GM12891 (cell line): ENCODE measurements at regions not wholly inside any gene's neighbourhood (a gene's known extent, or its start where the extent isn't known, plus 50 kb on each side); places are given as distances from the start of the nearest gene placed in this dataset.

Experiments used
- DNase-seq: peaks from one replicate; pipeline ENCODE4 v3.0.0; 2011; ENCODE audit warnings: low spot score; ENCODE audit not compliant: insufficient read length
- FAIRE-seq: peaks from 2 replicates; lab custom pipeline; 2011; peaks lifted over from hg19 to GRCh38; lab: Jason Lieb, UNC
- PAX5 ChIP-seq: IDR thresholded peaks from 2 replicates; pipeline ENCODE4 v1.6.1; 2011; ENCODE audit warnings: low read length, moderate library complexity, mild to moderate bottlenecking; ENCODE audit not compliant: insufficient read depth, severe bottlenecking
- POLR2A ChIP-seq: IDR thresholded peaks from 2 replicates; pipeline ENCODE4 v1.6.1; 2011; ENCODE audit warnings: low read depth, low read length, control low read depth
- POLR2AphosphoS5 ChIP-seq: IDR thresholded peaks from 2 replicates; pipeline ENCODE4 v1.6.1; 2011; ENCODE audit warnings: low read depth, low read length, control low read depth
- POU2F2 ChIP-seq: IDR thresholded peaks from 2 replicates; pipeline ENCODE4 v1.6.1; 2011; ENCODE audit warnings: low read depth, mild to moderate bottlenecking, control low read depth, low read length, moderate library complexity
- SPI1 ChIP-seq: IDR thresholded peaks from 2 replicates; pipeline ENCODE4 v1.6.1; 2011; ENCODE audit warnings: low read depth, low read length, control low read depth
- TAF1 ChIP-seq: IDR thresholded peaks from 2 replicates; pipeline ENCODE4 v1.6.1; 2011; ENCODE audit warnings: low read depth, low read length, control low read depth

GRCh38 chr1:36664571-36665287 lies 182.0 kb upstream of the CSF3R start:
- FAIRE-seq (no peak), DNase-seq (no peak)
- TF ChIP-seq POU2F2 (no peak), SPI1 (peak; percentile 33; the same call in 1 of the 2 replicates)

- no peak for FAIRE-seq
- no peak for TF ChIP-seq POU2F2
- no peak for TF ChIP-seq TAF1
- no peak for TF ChIP-seq SPI1
- no peak for TF ChIP-seq PAX5
- TF ChIP-seq POLR2AphosphoS5 = no peak
- TF ChIP-seq POLR2A = no peak
- DNase-seq = no peak
Measured at GRCh38 chr1:36663772-36664430, 181.2 kb upstream of the CSF3R start.

- no peak for DNase-seq
- no peak for FAIRE-seq
- no peak for TF ChIP-seq POU2F2
- no peak for TF ChIP-seq POLR2A
- no peak for TF ChIP-seq SPI1
Measured at GRCh38 chr1:36658838-36659237, 176.1 kb upstream of the CSF3R start.

- DNase-seq = no peak
Measured at GRCh38 chr1:36657826-36658225, 175.1 kb upstream of the CSF3R start.

GRCh38 chr1:36656838-36657237 lies 174.1 kb upstream of the CSF3R start:
- TF ChIP-seq TAF1 (no peak), PAX5 (no peak), POLR2A (no peak), POLR2AphosphoS5 (no peak), SPI1 (no peak), POU2F2 (no peak)
- no peak for FAIRE-seq

More at GRCh38 chr1:36657826-36658225, 175.1 kb upstream of the CSF3R start:
- TF ChIP-seq SPI1 (no peak), POLR2A (no peak), POLR2AphosphoS5 (no peak), TAF1 (no peak), PAX5 (no peak), POU2F2 (no peak)
- FAIRE-seq = no peak

GRCh38 chr1:36656271-36656670 lies 173.6 kb upstream of the CSF3R start:
- TF ChIP-seq POU2F2 (no peak), POLR2A (no peak), POLR2AphosphoS5 (no peak), TAF1 (no peak), SPI1 (no peak), PAX5 (no peak)
- DNase-seq = no peak
- no peak for FAIRE-seq

More at GRCh38 chr1:36656838-36657237, 174.1 kb upstream of the CSF3R start:
- no peak for DNase-seq

GRCh38 chr1:36654586-36654985 lies 171.9 kb upstream of the CSF3R start:
- no peak for FAIRE-seq

GRCh38 chr1:36653850-36654249 lies 171.1 kb upstream of the CSF3R start:
- FAIRE-seq = no peak
- DNase-seq = no peak

More at GRCh38 chr1:36654586-36654985, 171.9 kb upstream of the CSF3R start:
- no peak for TF ChIP-seq SPI1
- DNase-seq = no peak

GRCh38 chr1:36652586-36652985 lies 169.9 kb upstream of the CSF3R start:
- no peak for TF ChIP-seq POU2F2
- TF ChIP-seq SPI1 = no peak
- no peak for TF ChIP-seq POLR2A
- no peak for TF ChIP-seq POLR2AphosphoS5
- no peak for TF ChIP-seq PAX5
- TF ChIP-seq TAF1 = no peak
- no peak for DNase-seq
- no peak for FAIRE-seq

More at GRCh38 chr1:36653850-36654249, 171.1 kb upstream of the CSF3R start:
- no peak for TF ChIP-seq PAX5

GRCh38 chr1:36652011-36652410 lies 169.3 kb upstream of the CSF3R start:
- DNase-seq (no peak), FAIRE-seq (no peak)
- no peak for TF ChIP-seq POLR2AphosphoS5
- TF ChIP-seq SPI1 = no peak
- TF ChIP-seq POU2F2 = no peak
- TF ChIP-seq POLR2A = no peak
